WTC11 (cell line): ENCODE measurements at regions not wholly inside any gene's neighbourhood (a gene's known extent, or its start where the extent isn't known, plus 50 kb on each side); places are given as distances from the start of the nearest gene placed in this dataset.

Source experiments
- OVOL2 ChIP-seq: fragments of 250-450 bp; sonication (Bioruptor Pico); IDR thresholded peaks from 2 replicates; pipeline ENCODE4 v1.9.0; 2021; ENCODE audit warnings: mild to moderate bottlenecking, borderline replicate concordance
- TF ChIP-seq, protein P1 (sequence below): sonication (generic); formaldehyde crosslinking; IDR thresholded peaks from 2 replicates; pipeline ENCODE4 v1.8.1; 2023; ENCODE audit warnings: mild to moderate bottlenecking, moderate library complexity, missing genetic modification reagents

DNA sequence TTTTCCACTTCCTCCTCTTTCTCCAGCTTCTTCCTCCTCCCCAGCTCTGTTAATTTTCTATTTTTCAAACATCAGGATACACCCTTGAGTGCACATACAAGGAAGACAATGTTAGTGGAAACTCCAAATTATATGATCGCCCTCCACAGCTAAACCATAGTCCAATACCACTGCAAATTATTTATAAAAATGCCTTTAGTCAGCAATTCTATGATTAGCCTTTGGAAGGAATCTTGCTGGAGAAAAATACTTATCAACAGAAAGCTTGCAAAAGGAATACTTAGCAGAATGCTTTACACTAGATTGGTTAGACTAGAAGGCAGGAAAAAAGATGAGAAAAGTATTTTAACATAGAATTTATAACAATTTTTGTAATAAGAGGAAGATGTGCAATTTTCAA is 178.9 kb downstream of the FAM124B start:
- TF ChIP-seq, protein P1, sequence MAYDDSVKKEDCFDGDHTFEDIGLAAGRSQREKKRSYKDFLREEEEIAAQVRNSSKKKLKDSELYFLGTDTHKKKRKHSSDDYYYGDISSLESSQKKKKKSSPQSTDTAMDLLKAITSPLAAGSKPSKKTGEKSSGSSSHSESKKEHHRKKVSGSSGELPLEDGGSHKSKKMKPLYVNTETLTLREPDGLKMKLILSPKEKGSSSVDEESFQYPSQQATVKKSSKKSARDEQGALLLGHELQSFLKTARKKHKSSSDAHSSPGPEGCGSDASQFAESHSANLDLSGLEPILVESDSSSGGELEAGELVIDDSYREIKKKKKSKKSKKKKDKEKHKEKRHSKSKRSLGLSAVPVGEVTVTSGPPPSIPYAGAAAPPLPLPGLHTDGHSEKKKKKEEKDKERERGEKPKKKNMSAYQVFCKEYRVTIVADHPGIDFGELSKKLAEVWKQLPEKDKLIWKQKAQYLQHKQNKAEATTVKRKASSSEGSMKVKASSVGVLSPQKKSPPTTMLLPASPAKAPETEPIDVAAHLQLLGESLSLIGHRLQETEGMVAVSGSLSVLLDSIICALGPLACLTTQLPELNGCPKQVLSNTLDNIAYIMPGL = no peak
- no peak for TF ChIP-seq OVOL2 (CRISPR knock-in tag)
